Spleen (tissue), 7 donors: ENCODE measurements at regions not wholly inside any gene's neighbourhood (a gene's known extent, or its start where the extent isn't known, plus 50 kb on each side); places are given as distances from the start of the nearest gene placed in this dataset.

Source experiments
- CTCF ChIP-seq, 11 experiments: fragments of 200-600 bp in 7 of 11; fragments of 450-650 bp in 4 of 11; sonication (generic) in 4 of 11; IDR thresholded peaks in 8 of 11; conservative IDR thresholded peaks in 3 of 11; 1 replicate in 7 of 11; 2 replicates in 4 of 11; pipeline versions ENCODE4 v1.4.0 to v1.8.0; 2016 to 2021; ENCODE audit warnings: antibody characterized with exemption in 11 of 11, inconsistent platforms in 4 of 11, mild to moderate bottlenecking in 1 of 11
- POLR2A ChIP-seq, 3 donors: fragments of 450-650 bp; IDR thresholded peaks; one replicate each; pipeline ENCODE4 v1.5.1; 2017; ENCODE audit warnings: antibody characterized with exemption in 3 of 3, mild to moderate bottlenecking in 1 of 3
- POLR2AphosphoS5 ChIP-seq, 3 donors: sonication (generic); formaldehyde crosslinking; IDR thresholded peaks; one replicate each; pipeline ENCODE4 v1.5.1; 2017; ENCODE audit warnings: antibody characterized with exemption in 3 of 3
- donor health status: DM: no; HTN: no; CAD: no; lungs with moderate emphysema.
- donor health status: DM: no; HTN: no; CAD: no.
- donor health status: DM: no; HTN: no; CAD: no.

GRCh38 chr20:51128198-51128597 lies 105.3 kb upstream of the KCNG1 start:
- TF ChIP-seq POLR2AphosphoS5 (IDR thresholded peaks at IDR 0.05) = no peak
- TF ChIP-seq CTCF (IDR thresholded peaks at IDR 0.05 in 8 of 11, conservative IDR thresholded peaks at IDR 0.05 in 3 of 11) = no peak
- TF ChIP-seq POLR2A (IDR thresholded peaks at IDR 0.05) = no peak
